HG02759 (cell line): ENCODE measurements at regions not wholly inside any gene's neighbourhood (a gene's known extent, or its start where the extent isn't known, plus 50 kb on each side); places are given as distances from the start of the nearest gene placed in this dataset.

Experiments used
- ATAC-seq: cut with Tn5 transposase; IDR thresholded peaks from one replicate; pipeline ENCODE4 v1.9.1; 2021; ENCODE audit warnings: mild to moderate bottlenecking, moderate library complexity; ENCODE audit not compliant: unreplicated experiment

DNA sequence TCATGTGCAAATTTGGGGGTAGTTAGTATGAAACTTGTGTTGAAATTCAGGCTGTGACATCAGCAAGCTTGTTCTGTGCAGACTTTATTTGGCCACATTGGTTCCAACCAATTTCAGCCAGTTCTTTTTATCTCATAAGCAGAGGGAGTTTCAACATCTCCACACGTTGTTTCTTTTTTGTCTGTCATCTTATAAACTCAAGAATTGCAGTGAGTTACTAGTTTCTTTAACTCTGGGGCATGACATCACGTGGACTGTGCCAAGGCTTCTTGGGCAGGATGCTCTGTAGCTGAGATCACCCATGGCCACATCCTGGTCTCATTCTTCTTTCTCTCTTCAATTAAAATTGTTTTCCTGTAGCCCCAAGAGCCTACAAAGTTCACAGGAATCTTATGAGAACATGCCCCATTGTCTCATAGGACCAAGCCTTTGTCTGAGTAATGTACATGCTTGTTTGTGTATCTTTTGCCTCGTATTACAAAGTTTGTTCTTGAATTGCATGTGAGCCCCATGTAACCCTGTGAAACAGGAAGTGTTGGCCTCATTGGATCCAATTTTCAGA is 982.0 kb upstream of the TMEM132C start:
- ATAC-seq, result no peak

DNA sequence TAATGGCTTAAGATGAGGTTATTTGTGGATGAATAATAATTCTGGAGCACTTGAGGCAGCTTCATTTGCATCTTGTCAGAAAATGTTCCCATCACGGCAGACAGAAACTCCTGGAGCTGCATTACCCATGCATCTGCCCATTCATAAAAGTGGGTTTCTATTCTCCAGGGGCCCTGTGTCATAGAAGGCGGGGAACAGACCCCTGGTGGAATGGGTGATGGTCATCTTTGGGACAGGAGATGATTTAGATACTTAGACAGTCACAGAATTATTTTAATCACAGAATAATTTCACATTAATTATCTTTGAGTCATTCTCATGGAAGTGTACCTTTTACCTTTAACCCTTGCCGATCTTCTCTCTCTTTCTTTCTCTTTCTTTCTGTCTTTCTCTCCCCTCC is 980.7 kb upstream of the TMEM132C start:
- ATAC-seq, result no peak

- ATAC-seq, result no peak
Measured at GRCh38 chr12:127287256-127287655, 979.7 kb upstream of the TMEM132C start.

GRCh38 chr12:127290251-127290650 is 976.7 kb upstream of the TMEM132C start:
- ATAC-seq, result no peak

DNA sequence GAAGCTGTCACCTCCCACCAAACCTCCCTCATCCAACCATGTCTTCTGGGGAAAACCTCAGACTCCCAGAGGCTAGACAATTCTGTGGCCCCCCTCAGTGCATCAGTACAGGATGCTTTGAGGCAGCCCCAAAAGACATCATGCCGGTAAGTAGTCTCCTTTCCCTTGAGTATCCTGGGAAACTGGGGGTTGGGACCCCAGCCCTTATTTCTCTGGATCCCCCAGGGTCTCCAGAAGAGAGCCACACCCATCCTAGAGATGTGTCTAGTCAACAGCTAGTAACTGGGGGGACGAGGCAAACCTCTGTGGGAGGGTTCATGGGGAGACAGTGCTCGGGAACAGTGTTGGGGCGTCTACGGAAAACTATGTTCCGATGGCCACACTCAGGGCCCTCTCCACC is 974.2 kb upstream of the TMEM132C start:
- no peak for ATAC-seq

GRCh38 chr12:127293507-127294310 is 973.3 kb upstream of the TMEM132C start:
- ATAC-seq, result peak; percentile 68

GRCh38 chr12:127294651-127295210 is 972.2 kb upstream of the TMEM132C start:
- no peak for ATAC-seq

DNA sequence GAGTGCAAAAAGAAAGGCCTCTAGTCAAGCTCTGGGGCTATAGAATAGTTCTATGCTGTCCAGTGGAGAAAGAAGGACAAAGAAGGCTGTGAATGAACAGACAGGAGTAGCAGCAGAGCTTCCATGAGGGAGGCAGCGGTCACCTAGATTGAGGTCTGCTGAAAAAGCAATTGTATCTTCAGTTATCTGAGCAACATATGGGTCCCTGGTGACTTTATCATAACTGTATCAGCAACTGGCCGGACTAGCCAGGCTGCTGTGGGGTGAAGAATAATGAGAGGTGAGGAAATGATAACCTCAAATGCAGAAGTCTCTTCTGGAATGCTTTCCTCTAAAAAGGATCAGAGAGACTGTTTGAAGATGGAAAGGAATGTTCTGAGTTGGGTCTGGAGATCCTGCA is 971.3 kb upstream of the TMEM132C start:
- ATAC-seq, result no peak

GRCh38 chr12:127296591-127296990 is 970.4 kb upstream of the TMEM132C start:
- ATAC-seq, result no peak

GRCh38 chr12:127297327-127297726 is 969.6 kb upstream of the TMEM132C start:
- no peak for ATAC-seq

- no peak for ATAC-seq
Measured at GRCh38 chr12:127300075-127300474, 966.9 kb upstream of the TMEM132C start.

DNA sequence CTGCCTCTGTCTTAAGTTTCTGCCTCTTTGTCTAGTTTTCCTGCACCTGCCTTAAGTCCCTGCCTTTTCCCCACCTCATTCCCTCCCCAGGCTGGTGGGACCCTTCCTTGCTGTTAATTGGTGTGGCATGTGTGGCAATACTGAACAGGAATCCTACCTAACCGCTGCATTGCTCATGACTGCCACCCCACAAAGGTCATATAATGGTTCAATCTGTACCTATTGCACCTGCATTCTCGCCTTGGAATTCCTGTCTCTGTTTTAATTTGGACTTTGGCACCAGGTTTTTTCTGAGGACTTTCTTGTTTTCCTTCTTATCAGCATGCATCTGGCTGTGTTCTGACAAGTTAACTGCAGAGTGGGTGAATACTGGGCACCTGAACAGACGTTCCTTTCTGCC is 966.2 kb upstream of the TMEM132C start:
- ATAC-seq, result no peak

DNA sequence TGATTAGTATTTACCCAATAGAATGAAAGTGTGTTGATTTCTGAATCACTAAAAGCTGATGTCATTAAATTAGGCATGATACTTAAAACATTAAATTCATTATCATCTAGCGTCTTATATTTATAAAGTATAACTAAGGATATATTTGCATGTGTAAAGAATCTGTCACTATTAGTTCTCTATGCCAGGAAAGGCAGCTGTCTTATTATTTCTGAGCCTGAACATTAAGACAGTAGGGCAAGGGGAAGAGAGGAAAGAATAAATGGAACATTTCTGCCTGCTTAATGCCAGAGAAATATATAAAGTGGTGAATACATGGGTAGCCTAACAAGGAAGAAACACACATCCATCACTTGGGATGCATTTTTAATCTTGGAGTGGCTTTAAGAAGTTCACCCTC is 965.1 kb upstream of the TMEM132C start:
- no peak for ATAC-seq

DNA sequence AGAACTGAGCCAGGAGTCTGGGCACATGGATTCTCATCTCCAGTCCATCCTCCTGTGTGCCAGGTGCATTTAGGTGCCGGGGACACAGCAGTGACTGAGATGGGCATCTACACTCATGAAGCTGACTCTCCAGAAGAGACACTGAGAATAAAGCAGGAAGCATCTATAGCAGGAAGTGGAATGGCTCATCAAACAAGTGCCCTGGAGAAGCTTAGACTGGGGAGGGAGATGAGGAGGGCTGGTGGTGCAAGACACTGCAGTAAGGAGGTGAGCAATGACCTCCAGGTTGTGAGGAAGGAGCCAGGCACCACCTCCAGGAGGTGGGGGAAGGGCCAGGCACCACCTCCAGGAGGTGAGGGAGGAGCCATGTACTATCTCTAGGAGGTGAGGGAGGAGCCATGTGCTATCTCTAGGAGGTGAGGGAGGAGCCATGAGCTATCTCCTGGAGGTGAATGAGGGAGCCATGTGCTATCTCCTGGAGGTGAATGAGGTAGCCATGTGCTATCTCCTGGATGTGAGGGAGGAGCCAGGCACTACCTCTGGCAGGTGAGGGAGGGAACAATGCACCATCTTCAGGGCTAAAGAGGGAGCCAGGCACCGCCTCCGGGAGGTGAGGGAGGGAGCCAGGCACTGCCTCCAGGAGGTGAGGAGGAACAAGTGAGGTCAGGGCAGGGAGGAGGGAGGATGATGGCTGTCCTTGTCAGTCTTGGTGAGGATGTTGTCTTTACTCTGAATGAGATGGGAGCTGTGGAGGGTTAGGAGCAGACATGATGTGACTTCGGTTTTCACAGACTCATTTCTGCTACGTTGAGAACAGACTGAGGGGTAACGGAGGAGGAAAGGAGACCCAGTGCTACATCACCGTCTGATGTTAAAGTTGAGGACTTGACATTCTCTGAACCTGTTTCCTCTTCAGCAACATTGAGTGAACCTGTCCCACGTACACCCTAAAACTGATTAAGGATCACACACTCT is 961.9 kb upstream of the TMEM132C start:
- ATAC-seq, result no peak

- ATAC-seq, result no peak
Measured at GRCh38 chr12:127306604-127307215, 960.3 kb upstream of the TMEM132C start.

- no peak for ATAC-seq
Measured at GRCh38 chr12:127307528-127307927, 959.4 kb upstream of the TMEM132C start.

- no peak for ATAC-seq
Measured at GRCh38 chr12:127308148-127308547, 958.8 kb upstream of the TMEM132C start.

DNA sequence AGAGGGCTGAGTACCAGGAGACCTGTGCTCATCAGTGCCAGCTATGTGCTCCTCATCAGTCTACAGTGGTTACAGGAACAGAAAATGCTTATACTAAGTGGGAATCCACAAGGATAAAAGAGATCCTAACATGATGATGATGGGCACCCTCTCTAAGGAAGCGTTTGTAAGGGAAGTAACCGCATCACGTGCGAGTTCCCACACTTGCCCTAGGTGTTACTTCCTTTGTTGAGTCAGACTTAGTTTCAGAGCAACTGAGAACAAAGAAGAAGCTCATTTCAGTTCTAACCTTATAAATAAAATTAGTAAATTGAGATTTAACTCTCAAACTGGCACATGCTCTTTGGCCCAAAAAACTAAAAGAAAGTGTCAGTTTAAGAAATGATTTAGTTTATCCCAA is 956.4 kb upstream of the TMEM132C start:
- no peak for ATAC-seq

GRCh38 chr12:127311720-127312364 is 955.1 kb upstream of the TMEM132C start:
- no peak for ATAC-seq

GRCh38 chr12:127324681-127325080 is 942.3 kb upstream of the TMEM132C start:
- no peak for ATAC-seq
